OCI-LY3 (cell line): ENCODE measurements at regions not wholly inside any gene's neighbourhood (a gene's known extent, or its start where the extent isn't known, plus 50 kb on each side); places are given as distances from the start of the nearest gene placed in this dataset.

Source experiments
- H2AFZ ChIP-seq: fragments of 200-600, 300-600 bp; shearing (Covaris generic); 2 replicates; pipeline ENCODE4 v1.6.0; 2014; ENCODE audit warnings: antibody characterized with exemption, low read depth, low read length
- H3K27ac ChIP-seq: fragments of 200-600, 300-600 bp; sonication (generic); 2 replicates; pipeline ENCODE4 v1.5.1; 2014; ENCODE audit warnings: mild to moderate bottlenecking, low read length, moderate library complexity, mixed read lengths
- H3K27me3 ChIP-seq: fragments of 200-600, 300-600 bp; sonication (generic); 2 replicates; pipeline ENCODE4 v1.6.1; 2014; ENCODE audit warnings: low read depth, low read length, mixed read lengths
- H3K36me3 ChIP-seq: fragments of 200-600, 300-600 bp; sonication (generic); replicated peaks from 2 replicates; pipeline ENCODE3; 2014; ENCODE audit warnings: low read depth, low read length, mixed read lengths
- H3K4me1 ChIP-seq: fragments of 300-600, 200-600 bp; sonication (generic); 2 replicates; pipeline ENCODE4 v1.6.1; 2014; ENCODE audit warnings: low read length, mixed read lengths
- H3K4me2 ChIP-seq: fragments of 200-600, 300-600 bp; sonication (generic); 2 replicates; pipeline ENCODE4 v1.6.1; 2014; ENCODE audit warnings: low read length, mixed read lengths
- H3K4me3 ChIP-seq: fragments of 300-600, 200-600 bp; sonication (generic); 2 replicates; pipeline ENCODE4 v1.5.1; 2014; ENCODE audit warnings: antibody characterized with exemption, mild to moderate bottlenecking, low read length, moderate library complexity
- H3K79me2 ChIP-seq: fragments of 300-600, 200-600 bp; shearing (Covaris generic); 2 replicates; pipeline ENCODE4 v1.6.1; 2014; ENCODE audit warnings: mild to moderate bottlenecking, low read length, mixed read lengths
- H3K9ac ChIP-seq: fragments of 300-600, 200-600 bp; shearing (Covaris generic); 2 replicates; pipeline ENCODE4 v1.6.0; 2014; ENCODE audit warnings: mild to moderate bottlenecking, low read length, moderate library complexity
- H3K9me3 ChIP-seq: fragments of 200-600, 300-600 bp; shearing (Covaris generic); 2 replicates; pipeline ENCODE4 v1.6.1; 2014; ENCODE audit warnings: low read length, mixed read lengths; ENCODE audit not compliant: insufficient read depth
- H4K20me1 ChIP-seq: fragments of 200-600, 300-600 bp; sonication (generic); 2 replicates; pipeline ENCODE4 v1.6.1; 2016; ENCODE audit warnings: low read length, mixed read lengths; ENCODE audit not compliant: insufficient read depth
- EZH2phosphoT487 ChIP-seq: fragments of 200-600 bp; shearing (Covaris generic); IDR thresholded peaks from 2 replicates; pipeline ENCODE4 v1.6.1; 2018; ENCODE audit warnings: antibody characterized with exemption, mixed run types, low read depth
- TF ChIP-seq, protein P1 (sequence below): fragments of 200-600, 300-600 bp; sonication (generic); IDR thresholded peaks from 2 replicates; pipeline ENCODE4 v1.5.1; 2014; ENCODE audit warnings: antibody characterized with exemption, low read length, low read depth

DNA sequence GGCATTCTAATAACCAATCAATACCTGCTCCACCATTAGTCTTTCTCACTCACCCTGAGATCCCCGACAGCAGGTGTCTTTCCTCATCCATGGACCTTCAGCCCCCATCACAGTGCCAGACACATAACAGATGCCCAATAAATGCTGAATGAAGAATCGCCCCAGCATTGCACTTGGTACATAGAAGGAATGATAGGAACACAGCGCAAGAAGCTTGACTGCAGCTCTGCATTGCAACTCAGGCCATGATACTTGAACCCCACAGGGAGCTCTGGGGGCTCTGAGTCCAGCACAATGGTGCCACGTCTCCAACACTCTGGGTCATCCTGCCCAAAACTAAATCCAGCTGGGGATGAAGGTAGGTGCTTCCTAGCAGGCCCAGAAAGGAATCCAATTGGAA is 355.0 kb upstream of the SLC30A5 start:
- Histone ChIP-seq H3K9me3 (no peaks in the 10 kb centered on the region), H3K4me1 (peaks cover 13% of the 10 kb centered on the region), H4K20me1 (no peaks in the 10 kb centered on the region), H3K9ac (no peak overlapping the region), H3K36me3 (no peaks in the 10 kb centered on the region), H3K27me3 (no peaks in the 10 kb centered on the region), H2AFZ (no peak overlapping the region), H3K4me2 (no peak overlapping the region), H3K79me2 (no peaks in the 10 kb centered on the region), H3K27ac (no peak overlapping the region), H3K4me3 (no peak overlapping the region)
- TF ChIP-seq, protein P1, sequence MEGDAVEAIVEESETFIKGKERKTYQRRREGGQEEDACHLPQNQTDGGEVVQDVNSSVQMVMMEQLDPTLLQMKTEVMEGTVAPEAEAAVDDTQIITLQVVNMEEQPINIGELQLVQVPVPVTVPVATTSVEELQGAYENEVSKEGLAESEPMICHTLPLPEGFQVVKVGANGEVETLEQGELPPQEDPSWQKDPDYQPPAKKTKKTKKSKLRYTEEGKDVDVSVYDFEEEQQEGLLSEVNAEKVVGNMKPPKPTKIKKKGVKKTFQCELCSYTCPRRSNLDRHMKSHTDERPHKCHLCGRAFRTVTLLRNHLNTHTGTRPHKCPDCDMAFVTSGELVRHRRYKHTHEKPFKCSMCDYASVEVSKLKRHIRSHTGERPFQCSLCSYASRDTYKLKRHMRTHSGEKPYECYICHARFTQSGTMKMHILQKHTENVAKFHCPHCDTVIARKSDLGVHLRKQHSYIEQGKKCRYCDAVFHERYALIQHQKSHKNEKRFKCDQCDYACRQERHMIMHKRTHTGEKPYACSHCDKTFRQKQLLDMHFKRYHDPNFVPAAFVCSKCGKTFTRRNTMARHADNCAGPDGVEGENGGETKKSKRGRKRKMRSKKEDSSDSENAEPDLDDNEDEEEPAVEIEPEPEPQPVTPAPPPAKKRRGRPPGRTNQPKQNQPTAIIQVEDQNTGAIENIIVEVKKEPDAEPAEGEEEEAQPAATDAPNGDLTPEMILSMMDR: no peak
- TF ChIP-seq EZH2phosphoT487: no peak

DNA sequence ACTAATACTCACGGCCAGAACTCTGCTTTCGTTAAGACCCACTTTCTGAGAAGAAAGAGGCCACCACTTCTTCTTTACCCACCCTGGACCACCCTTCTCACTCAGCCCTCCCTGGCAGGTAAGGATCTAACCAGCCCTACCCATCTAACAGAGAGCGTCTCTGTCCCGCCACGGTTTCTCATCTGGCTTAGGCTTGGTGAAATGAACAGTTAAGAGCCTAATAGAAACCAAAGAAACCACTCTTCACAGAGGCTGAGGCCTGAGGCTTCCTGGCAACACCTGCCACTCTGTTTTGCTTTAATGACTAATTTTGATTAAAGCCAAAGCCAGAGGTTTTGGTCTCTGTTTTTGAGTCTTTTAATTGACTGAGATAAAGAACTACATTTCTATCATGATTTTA is 354.1 kb upstream of the SLC30A5 start:
- Histone ChIP-seq H3K9ac (no peak overlapping the region), H3K27ac (no peak overlapping the region)

DNA sequence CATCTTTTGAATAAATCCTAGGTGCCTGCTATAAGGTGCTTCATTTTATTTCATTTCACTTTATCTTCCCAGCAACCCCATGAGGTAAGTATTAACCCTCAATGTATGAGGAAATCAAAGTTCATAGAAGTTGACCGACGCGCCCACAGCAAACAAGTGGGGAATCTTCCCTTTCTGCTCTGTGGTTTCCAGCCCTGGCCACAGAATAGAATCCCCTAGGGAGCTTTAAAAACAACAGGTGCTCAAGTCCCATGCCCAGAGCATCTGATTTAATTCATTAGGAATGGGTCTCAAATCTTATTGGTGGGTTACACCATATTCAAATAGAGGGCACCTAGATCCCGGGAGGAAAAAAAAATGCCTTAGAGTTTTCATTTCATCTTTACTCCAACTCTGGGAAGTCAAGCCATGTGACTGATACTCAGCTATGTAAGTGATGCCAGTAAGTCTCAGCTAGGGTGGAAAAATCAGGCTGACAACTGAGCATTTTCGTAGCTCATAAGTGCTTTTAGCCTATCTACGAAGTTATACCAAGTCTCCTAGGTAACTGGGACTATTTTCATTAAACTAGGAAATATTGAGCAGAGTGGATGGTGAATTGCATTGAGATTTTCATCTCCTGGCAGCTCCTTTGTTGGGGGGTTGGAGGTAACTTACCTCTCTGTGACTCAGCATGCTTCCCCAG is 353.4 kb upstream of the SLC30A5 start:
- Histone ChIP-seq H3K79me2 (no peaks in the 10 kb centered on the region), H4K20me1 (no peaks in the 10 kb centered on the region), H3K27ac (no peak overlapping the region), H3K4me1 (peaks cover 13% of the 10 kb centered on the region), H3K4me3 (no peak overlapping the region), H3K9ac (no peak overlapping the region), H3K9me3 (no peaks in the 10 kb centered on the region), H2AFZ (no peak overlapping the region), H3K27me3 (no peaks in the 10 kb centered on the region), H3K36me3 (no peaks in the 10 kb centered on the region), H3K4me2 (no peak overlapping the region)
- TF ChIP-seq, protein P1: no peak
- TF ChIP-seq EZH2phosphoT487: no peak

More for the DNA sequence above, 354.1 kb upstream of the SLC30A5 start:
- Histone ChIP-seq H2AFZ (no peak overlapping the region), H3K4me3 (no peak overlapping the region), H3K36me3 (no peaks in the 10 kb centered on the region), H3K27me3 (no peaks in the 10 kb centered on the region), H3K79me2 (no peaks in the 10 kb centered on the region), H3K4me1 (peaks cover 13% of the 10 kb centered on the region), H3K9me3 (no peaks in the 10 kb centered on the region), H4K20me1 (no peaks in the 10 kb centered on the region), H3K4me2 (no peak overlapping the region)
- TF ChIP-seq EZH2phosphoT487: no peak
- TF ChIP-seq, protein P1: no peak

DNA sequence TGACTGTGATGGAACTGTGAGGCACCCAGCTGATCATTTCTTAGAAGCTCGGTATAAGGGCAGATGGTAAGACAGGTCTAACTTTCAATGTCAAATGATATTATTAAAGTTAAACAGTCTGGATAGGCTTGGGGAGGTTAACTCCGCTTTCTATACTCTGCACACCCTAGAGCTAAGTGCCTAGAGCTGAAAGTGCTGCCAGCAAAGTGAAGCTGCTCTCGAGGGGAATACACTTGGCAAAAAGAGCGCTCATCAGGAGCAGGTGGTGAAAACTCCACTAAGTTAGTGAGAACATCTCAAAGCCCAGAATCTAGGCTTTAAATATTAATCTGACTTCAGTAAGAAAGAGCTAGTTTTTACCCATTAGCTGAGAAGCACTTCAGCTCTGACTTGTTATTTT is 349.6 kb upstream of the SLC30A5 start:
- no peak overlapping the region for H2AFZ ChIP-seq
- TF ChIP-seq EZH2phosphoT487: no peak
- TF ChIP-seq, protein P1: no peak
- H3K79me2 ChIP-seq: no peaks in the 10 kb centered on the region
- no peaks in the 10 kb centered on the region for H3K36me3 ChIP-seq
- H4K20me1 ChIP-seq: no peaks in the 10 kb centered on the region
- H3K4me1 ChIP-seq: peaks cover 13% of the 10 kb centered on the region
- no peak overlapping the region for H3K4me3 ChIP-seq
- H3K27ac ChIP-seq: no peak overlapping the region
- no peak overlapping the region for H3K4me2 ChIP-seq
- H3K9me3 ChIP-seq: no peaks in the 10 kb centered on the region
- H3K9ac ChIP-seq: no peak overlapping the region
- no peaks in the 10 kb centered on the region for H3K27me3 ChIP-seq
